GM21526 (cell line): ENCODE measurements at regions not wholly inside any gene's neighbourhood (a gene's known extent, or its start where the extent isn't known, plus 50 kb on each side); places are given as distances from the start of the nearest gene placed in this dataset.
"Not testable (repeated sequence)": the region's sequence is repeated elsewhere in the genome, so short reads cannot be mapped to it uniquely, and the experiment has no call there.

Source experiments
- ATAC-seq: cut with Tn5 transposase; IDR thresholded peaks from one replicate; pipeline ENCODE4 v1.9.1; 2021; ENCODE audit warnings: moderate library complexity; ENCODE audit not compliant: unreplicated experiment, low FRiP score

DNA sequence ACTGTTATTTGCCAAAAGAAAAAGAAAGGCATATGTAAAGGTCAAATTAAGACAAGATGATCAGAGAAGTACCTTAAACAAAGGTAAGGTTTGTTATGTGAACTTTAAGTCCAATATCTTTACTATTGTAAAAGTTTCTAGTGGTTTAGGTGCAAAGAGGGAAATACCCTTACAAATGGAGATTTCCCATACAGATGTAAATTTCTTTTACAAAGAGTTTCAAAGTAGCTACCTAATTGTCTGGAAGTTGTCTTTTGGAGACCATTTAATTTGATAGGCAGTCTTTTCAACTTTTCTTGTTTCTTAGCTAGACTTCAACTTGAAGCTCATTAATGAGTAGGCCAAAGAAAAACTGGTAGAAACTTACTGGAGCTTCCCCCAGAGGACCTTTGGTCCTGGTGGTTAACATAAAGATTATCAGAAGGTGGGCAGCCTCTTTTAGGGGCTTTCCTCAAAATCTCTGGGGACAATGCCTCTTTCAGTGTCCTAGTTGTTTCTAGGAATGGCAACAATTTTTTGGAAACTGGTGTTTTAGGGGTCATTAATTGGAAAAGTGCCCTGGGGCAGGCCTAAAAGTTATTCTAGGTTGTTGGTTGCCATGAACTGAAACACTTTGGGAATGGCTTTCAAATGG is 297.3 kb downstream of the GUCY2F start:
- no peak for ATAC-seq

DNA sequence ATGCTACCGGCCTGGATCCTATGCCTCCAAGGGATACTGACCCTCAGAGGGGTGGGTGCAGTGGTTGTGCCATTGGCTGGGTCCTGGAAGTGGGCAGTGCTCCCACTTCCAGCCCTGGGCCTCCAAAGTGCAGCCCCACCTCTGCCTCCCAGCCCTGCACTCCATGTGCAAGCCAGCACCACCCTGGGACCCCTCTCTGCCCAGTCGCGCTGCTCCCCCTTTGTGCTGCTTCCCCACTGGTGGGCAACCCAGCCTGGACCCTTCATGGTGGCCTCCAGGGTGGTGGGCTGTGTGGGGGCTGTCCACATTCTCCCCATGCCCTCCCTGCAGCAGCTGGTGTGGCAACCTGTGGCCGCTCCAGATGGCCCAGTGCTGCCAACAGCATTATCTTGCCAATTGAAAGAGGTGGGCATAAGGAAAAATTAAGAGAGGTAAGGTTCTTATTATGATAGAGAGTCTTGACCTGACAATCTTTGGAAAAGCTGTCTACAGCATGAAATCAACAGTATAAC is 309.7 kb downstream of the GUCY2F start:
- no peak for ATAC-seq

DNA sequence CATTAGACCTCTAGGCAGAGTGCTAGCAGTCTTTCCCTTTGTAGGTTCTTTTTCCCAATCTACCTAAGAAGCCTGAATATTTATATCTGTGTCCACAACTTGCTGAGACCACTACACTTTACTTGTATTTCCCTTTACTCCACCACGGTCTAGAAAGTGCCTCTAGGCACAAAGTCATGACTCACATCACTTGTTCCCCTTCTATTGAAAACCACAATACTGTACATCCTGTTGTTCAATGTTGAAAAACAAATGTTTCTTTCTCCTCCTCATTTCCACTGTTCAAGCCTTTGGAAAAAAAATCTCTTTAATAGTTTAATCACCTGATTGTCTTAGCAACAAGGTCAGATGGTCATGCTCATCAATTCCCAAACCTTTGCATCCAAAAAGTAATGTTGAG is 326.7 kb downstream of the GUCY2F start:
- ATAC-seq: no peak

DNA sequence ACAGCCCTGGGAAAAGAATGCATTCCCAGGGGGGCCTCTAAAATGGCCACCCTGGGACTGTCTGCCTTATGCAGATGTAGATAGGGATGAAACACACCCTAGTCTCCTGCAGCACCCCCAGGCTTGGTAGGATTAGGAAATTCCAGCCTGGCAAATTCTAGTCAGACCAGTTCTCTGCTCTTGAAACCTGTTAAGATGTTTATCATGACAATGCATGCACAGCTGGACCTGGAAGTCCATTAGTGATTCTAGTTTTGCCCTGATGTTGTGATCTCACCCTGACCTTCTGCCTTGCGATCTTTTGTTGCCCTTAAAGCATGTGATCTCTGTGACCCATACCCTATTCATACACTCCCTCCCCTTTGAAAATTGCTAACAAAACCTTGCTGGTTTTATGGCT is 337.7 kb downstream of the GUCY2F start:
- not testable (repeated sequence) for ATAC-seq

DNA sequence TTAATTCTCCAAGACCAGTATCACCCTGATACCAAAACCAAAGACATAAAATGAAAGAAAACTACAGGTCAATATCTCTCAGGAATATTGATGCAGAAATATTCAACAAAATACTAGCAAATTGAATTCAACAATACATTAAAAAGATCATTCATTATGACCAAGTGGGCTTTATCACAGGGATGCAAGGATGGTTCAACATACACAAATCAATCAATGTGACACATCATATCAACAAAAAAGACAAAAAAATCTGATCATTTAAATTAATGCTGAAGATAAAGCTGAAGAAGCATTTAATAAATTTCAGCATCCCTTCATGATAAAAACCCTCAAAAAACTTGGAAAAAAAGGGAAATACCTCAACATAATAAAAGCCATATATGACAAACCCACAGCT is 341.4 kb downstream of the GUCY2F start:
- no peak for ATAC-seq

DNA sequence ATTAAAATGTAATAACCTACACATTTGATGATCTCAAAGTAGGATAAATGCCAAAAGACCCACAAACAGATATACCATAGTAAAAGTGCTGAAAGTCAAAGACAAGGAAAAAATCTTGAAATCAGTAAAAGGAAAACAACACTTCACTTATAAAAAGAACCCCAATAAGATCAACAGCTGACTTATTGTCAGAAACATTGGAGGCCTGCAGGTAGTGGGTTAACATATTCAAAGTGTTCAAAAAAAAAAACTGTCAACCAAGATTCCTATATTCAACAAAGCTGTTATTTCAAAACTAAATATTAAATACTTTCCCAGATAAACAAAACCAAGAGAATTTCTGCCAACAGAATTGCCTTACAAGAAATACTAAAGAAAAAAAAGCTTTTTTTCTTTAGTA is 347.1 kb downstream of the GUCY2F start:
- ATAC-seq: no peak

DNA sequence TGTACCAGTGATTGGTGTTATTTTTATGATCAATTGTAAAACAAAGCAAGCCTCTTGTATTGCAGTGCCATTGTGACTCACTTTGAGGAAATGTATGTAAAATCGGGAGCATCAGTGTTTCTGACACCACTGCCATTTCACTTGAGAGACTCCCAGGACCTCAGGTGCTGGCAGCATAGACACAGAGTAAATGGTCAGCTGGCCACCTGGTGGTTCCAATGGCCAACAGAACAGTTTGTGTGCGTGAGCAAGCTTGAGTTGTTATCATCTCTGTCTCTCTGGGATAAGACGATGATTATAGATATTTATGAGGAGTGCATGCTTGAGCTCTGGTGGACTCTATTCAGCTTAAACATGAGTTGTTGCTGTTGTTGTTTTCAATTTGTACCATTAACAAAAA is 356.6 kb downstream of the GUCY2F start:
- ATAC-seq: no peak

DNA sequence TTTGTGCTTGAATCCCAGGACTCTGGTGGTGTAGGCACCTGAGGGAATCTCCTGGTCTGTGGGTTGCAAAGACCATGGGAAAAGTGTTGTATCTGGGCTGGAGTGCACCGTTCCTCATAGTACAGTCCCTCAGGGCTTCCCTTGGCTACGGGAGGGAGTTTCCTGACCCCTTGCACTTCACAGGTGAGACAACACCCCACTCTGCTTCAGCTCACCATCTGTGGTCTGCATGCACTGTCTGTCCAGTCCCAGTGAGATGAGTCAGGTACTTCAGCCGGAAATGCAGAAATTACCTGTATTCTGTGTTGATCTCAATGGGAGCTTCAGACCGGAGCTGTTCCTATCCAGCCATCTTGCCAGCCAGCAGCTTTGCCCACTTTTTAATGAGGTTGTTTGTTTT is 353.0 kb upstream of the IRS4 start:
- no peak for ATAC-seq

DNA sequence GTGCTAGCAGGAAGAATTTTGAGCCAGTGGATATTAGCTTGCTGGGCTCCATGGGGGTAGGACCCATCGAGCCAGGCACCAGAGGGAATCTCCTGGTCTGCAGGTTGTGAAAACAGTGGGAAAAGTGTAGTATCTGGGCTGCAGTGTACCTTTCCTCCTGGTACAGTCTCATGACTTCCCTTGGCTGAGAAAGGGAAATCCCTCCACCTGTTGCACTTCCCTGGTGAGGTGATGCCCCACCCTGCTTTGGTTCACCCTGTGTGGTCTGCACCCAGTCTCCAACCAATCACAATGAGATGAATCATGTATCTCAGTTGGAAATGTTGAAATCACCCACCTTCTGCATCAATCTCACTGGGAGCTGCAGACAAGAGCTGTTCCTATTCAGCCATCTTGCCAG is 341.4 kb upstream of the IRS4 start:
- ATAC-seq: no peak

DNA sequence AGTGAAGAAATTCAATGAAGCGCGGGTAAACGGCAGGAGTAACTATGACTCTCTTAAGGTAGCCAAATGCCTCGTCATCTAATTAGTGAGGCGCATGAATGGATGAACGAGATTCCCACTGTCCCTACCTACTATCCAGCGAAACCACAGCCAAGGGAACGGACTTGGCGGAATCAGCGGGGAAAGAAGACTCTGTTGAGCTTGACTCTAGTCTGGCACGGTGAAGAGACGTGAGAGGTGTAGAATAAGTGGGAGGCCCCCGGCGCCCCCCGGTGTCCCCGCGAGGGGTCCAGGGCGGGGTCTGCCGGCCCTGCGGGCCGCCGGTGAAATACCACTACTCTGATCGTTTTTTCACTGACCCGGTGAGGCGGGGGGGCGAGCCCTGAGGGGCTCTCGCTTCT is 317.8 kb upstream of the IRS4 start:
- ATAC-seq: not testable (repeated sequence)

DNA sequence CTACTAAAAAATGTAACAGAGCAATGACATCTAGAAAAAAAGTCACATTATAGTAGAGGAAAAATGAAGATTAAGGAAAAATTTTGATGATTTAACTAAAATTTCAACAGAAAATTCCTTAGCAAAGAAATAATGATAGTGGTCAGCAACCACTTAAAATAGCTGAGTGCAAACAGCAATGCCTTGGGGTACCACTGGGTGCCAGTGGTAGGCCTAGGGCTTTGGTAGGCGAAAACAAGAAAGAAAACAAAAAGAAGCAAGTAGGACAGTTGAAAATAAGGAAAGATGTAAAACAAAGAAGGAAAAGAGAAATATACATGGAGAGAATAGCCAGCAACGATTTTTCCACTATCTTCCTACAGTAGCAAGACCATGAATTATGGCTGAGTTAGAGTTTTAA is 313.5 kb upstream of the IRS4 start:
- no peak for ATAC-seq

DNA sequence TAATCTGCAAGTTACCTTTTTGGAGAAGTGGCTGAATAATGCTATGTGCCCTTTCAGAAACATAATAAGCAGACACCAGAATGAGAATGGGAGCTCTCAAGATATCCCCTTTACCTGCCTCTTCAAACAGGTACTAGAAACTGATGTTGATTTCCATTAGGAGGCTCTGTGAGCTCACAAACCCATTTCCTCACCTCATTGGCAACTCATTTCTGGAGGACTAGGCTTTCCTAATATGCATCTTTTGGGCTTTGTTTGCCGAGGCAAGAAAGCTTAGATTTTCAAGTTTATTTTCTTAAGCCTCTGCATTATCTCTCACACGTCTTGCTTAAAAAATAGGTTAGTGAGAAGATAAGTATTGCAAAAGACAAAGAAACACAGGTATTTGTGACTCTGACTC is 313.1 kb upstream of the IRS4 start:
- ATAC-seq: no peak

DNA sequence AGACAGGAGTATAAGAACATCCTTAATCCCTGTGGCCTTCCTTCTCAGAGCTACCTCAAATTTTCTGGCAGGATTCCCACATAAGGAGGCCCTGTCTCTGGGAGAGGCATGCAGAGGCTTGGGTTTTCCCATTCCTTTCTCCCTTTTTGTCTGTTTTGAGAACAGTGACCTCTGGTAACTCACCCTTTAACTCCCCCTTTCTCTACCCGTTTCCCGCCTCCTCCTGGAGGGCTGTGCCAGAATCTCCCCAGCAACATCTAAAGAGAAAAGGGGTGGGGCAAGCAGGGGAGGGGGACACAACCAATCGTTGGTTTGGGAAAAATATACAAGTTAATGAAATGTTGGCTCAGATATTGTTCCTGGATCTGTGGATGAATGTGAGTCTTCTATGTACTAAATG is 303.7 kb upstream of the IRS4 start:
- no peak for ATAC-seq

DNA sequence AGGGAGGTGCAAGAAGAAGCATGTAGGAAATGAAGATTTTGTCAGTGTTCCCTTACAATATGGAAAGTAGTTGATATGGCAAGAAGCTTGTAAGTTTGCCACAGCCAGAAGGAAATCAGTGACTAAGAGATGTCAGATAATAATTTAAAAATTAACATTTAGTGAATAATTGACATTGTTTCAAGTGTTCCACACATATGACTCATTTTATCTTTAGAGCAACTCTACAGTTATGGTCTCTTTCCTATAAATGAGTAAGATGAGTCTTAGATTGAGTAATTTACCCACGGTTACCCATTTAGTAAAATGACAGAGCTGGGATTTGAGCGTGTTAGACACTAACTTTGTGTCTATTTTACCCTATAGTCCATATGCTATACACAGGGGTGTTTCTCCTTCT is 300.3 kb upstream of the IRS4 start:
- no peak for ATAC-seq

DNA sequence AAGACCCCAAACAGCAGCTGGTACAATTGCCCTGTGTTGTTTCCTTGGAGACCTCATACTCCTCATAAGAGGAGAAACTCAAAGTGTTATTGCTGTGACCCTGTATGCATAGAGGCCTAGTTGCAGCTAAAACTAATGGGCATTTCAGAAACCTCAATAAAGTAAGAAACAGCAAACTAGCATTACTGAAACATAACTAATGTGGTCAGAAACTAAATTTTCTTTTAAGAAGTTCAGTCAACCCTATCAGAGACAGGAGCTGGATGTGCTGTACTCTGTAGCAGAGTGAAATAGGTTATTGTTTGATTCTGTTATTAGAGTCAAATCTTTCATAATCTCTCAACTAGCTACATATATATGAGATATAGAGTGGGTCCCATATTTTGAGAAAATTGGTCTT is 257.5 kb upstream of the IRS4 start:
- ATAC-seq: no peak

DNA sequence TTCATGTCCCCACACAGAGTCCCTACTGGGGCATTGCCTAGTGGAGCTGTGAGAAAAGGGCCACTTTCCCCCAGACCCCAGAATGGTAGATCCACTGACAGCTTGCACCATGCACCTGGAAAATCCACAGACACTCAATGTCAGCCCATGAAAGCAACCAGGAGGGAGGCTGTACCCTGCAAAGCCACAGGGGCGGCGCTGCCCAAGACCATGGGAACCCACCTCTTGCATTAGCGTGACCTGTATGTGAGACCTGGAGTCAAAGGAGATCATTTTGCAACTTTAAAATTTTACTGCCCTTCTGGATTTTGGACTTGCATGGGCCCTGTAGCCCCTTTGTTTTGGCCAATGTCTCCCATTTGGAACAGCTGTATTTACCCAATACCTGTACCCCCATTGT is 236.5 kb upstream of the IRS4 start:
- not testable (repeated sequence) for ATAC-seq

DNA sequence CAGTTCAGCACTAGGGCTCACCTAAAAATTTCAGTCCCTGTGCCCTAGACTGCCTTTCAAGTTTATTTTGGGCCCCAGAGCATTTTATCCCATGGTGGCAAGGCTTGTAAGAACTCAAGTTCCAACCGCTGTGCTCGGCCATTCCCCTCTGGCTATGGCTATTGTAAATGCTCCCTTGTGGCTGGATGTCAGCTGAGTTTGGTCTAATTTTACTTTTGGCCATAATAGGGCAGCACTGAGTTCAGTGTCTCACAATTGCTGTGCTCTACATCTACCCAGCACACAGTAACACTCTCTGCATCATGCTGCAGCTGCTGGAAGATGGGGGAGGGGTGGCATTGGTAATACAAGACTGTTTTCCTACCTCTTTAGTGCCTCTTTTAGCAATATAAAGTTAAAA is 210.8 kb upstream of the IRS4 start:
- no peak for ATAC-seq

DNA sequence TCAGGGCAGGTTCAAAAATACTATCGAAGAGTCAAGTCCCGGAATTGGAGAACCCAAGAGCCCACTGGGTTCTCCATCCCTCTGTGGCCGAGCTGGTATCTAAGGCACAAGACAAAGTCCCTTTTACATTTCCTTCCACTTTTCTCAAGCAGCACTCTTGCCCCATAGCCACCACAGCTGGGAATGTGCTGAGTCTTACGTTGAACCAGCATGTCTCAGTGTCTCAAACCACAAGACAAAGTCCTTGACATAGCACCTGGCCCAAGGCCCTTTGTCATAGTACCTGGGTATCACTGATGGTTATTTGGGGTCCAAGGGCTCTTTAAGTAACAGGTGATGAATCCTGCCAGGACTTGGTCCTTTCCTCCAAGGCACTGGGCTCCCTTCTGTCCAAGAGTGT is 210.2 kb upstream of the IRS4 start:
- ATAC-seq: no peak

DNA sequence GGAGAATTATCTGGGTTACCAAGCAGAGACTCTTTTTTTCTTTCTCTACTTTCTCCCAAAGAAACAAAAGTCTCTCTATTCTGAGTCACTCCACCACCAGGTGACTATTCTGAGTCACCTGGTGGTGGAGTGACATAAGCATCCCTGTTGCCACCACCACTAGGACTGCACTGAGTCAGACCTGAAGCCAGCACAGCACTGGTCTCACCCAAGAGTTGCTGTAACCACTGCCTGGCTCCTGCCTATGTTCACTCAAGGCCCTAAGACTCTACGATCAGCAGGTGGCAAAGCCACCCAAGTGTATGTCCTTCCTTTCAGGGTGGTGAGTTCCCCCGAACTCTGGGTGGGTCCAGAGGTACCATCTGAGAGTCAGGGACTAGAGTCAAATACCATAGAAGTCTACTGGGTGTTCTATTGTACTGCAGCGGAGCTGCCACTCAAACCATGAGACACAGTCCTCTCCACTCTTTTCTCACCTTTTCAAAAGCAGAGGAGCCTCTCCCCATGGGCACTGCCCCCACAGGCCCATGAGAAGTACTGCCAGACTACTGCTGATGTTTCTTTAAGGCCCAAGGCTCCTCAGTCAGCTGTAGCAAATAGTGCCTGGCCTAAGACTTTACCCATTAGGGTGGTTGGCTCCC is 209.6 kb upstream of the IRS4 start:
- ATAC-seq: no peak

DNA sequence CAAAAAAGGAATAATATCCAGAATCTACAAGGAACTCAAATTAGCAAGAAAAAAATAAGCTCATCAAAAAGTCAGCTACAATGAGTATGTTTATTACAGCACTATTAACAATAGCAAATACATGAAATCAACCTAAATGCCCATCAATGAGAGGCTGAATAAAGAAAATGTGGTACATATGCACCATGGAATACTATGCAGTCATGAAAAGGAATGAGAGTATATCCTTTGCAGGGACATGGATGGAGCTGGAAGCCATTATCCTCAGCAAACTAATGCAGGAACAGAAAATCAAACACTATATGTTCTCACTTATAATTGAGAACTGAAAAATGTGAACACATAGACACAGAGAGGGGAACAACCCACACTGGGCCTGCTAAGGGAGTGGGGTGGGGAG is 178.4 kb upstream of the IRS4 start:
- no peak for ATAC-seq

DNA sequence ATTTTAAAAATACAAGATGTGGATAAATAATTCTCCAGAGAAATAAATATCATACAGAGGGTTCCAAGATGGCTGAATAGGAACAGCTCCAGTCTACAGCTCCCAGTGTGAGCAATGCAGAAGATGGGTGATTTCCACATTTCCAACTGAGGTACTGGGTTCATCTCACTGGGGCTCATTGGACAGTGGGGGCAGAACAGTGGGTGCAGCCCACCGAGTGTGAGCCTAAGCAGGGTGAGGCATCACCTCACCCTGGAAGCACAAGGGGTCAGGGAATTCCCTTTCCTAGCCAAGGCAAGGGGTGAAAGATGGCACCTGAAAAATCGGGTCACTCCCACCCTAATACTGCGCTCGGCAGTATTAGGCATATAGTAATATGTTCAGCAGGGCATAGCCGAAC is 167.5 kb upstream of the IRS4 start:
- ATAC-seq: not testable (repeated sequence)

DNA sequence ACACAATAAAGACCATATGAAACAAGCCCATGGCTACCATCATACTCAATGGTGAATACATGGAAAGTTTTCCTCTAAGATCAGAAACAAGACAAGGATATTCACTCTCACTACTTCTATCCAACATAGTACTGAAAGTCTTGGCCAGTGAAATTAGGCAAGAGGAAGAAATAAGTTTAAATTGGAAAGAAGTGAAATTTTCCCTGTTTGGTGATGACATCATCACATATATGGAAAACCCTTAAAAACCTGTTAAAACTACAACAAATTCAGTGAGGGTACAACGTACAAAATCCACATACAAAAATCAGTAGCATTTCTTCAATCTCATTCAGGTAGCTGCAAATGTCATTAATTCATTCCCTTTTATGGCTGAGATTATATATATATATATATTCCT is 164.0 kb upstream of the IRS4 start:
- no peak for ATAC-seq

DNA sequence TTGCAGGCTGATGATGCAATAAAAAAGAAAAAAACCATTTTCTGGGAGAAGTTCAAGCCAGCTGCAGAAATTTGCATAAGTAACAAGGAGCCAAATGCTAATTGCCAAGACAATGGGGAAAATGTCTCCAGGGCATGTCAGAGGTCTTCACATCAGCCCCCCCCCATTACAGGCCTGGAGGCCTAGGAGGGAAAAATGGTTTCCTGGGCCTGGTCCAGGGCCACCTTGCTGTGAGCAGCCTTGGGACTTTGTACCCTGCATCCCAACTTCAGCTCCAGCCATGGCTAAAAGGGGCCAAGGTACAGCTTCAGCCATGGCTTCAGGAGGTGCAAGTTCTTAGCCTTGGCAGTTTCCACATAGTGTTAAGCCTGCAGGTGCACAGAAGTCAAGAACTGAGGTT is 160.0 kb upstream of the IRS4 start:
- not testable (repeated sequence) for ATAC-seq
